GM12878 (cell line): ENCODE measurements at regions not wholly inside any gene's neighbourhood (a gene's known extent, or its start where the extent isn't known, plus 50 kb on each side); places are given as distances from the start of the nearest gene placed in this dataset.

Source experiments
- ATAC-seq: fragments of 200-7000 bp; cut with Tn5 transposase; 3 replicates; pipeline ENCODE4 v1.9.1; 2020; ENCODE audit warnings: mild to moderate bottlenecking, moderate library complexity
- BruUV-seq: library from RNA; stranded (reverse); fragments of 400-500 nt; replicated peaks from 2 replicates; lab custom pipeline; 2021; lab: Mats Ljungman, UMichigan
- CTCF ChIA-PET: fragments of 300-600 bp; sonication (Branson Sonifier 250); formaldehyde crosslinking; extraction: SDS; loops from one replicate; lab custom pipeline; 2021; ENCODE audit warnings: inconsistent platforms; lab: Yijun Ruan, JAX
- POLR2A ChIA-PET: fragments of 350-600 bp; formaldehyde crosslinking; extraction: SDS; loops from one replicate; lab custom pipeline; 2021; ENCODE audit warnings: inconsistent platforms; lab: Charles Lee
- RAD21 ChIA-PET: fragments of 300-600 bp; sonication (Branson Sonifier 250); formaldehyde crosslinking; loops from one replicate; lab custom pipeline; 2023; ENCODE audit warnings: antibody characterized with exemption; ENCODE audit not compliant: unreplicated experiment; lab: Charles Lee
- SMC1A ChIA-PET: fragments of 300-600 bp; sonication (Branson Sonifier 250); formaldehyde crosslinking; loops from one replicate; lab custom pipeline; 2023; ENCODE audit not compliant: unreplicated experiment, uncharacterized antibody; lab: Charles Lee
- DNase-seq: peaks from one replicate; pipeline ENCODE4 v3.0.0-alpha.2; 2011; ENCODE audit warnings: low read depth, low spot score
- FAIRE-seq: peaks from 3 replicates; lab custom pipeline; 2011; peaks lifted over from hg19 to GRCh38; lab: Jason Lieb, UNC
- H2AFZ ChIP-seq: 2 replicates; pipeline ENCODE4 v1.6.0; 2011; ENCODE audit warnings: low read depth, low read length, control low read depth; ENCODE audit not compliant: control insufficient read depth
- H3K27ac ChIP-seq: 2 replicates; pipeline ENCODE4 v1.5.1; 2011; ENCODE audit warnings: control low read depth; ENCODE audit not compliant: control insufficient read depth, insufficient read depth
- H3K27me3 ChIP-seq, 2 experiments: replicated peaks in 1 of 2; 2 replicates each; pipeline versions ENCODE4 v1.6.0 to v1.6.1; 2011; ENCODE audit warnings: low read length in 1 of 2; ENCODE audit not compliant: control insufficient read depth in 2 of 2, insufficient read depth in 2 of 2
- H3K36me3 ChIP-seq, 2 experiments: 2 replicates each; pipeline ENCODE4 v1.5.1; 2011; ENCODE audit warnings: low read length in 1 of 2; ENCODE audit not compliant: control insufficient read depth in 2 of 2, insufficient read depth in 2 of 2
- H3K4me1 ChIP-seq: 2 replicates; pipeline ENCODE4 v1.6.1; 2011; ENCODE audit warnings: mild to moderate bottlenecking, low read length, moderate library complexity, mixed read lengths; ENCODE audit not compliant: control insufficient read depth, insufficient read depth
- H3K4me2 ChIP-seq: 2 replicates; pipeline ENCODE4 v1.6.0; 2011; ENCODE audit warnings: control low read depth; ENCODE audit not compliant: control insufficient read depth, insufficient read depth
- H3K4me3 ChIP-seq: fragments of 200-600 bp; sonication (generic); 2 replicates; pipeline ENCODE4 v1.5.1; 2016
- H3K79me2 ChIP-seq: 2 replicates; pipeline ENCODE4 v1.6.0; 2011; ENCODE audit warnings: low read length; ENCODE audit not compliant: control insufficient read depth, insufficient read depth
- H3K9ac ChIP-seq: 2 replicates; pipeline ENCODE4 v1.8.0; 2011; ENCODE audit warnings: low read length, control low read depth, mixed read lengths; ENCODE audit not compliant: control insufficient read depth, insufficient read depth
- H3K9me3 ChIP-seq: replicated peaks from 3 replicates; pipeline ENCODE4 v1.5.1; 2011; ENCODE audit warnings: mild to moderate bottlenecking, low read length; ENCODE audit not compliant: control insufficient read depth, insufficient read depth
- H4K20me1 ChIP-seq: 2 replicates; pipeline ENCODE4 v1.6.0; 2011; ENCODE audit not compliant: control insufficient read depth, insufficient read depth
- ATF7 ChIP-seq: fragments of 450-650 bp; IDR thresholded peaks from 2 replicates; pipeline ENCODE4 v1.6.1; 2016; ENCODE audit warnings: low read depth, mild to moderate bottlenecking
- CEBPZ ChIP-seq: fragments of 150-350 bp; IDR thresholded peaks from 2 replicates; pipeline ENCODE4 v1.6.1; 2016; ENCODE audit warnings: low read depth, low read length
- CREM ChIP-seq: IDR thresholded peaks from 2 replicates; pipeline ENCODE4 v1.6.1; 2014; ENCODE audit warnings: antibody characterized with exemption, low read depth
- ELK1 ChIP-seq: IDR thresholded peaks from 2 replicates; pipeline ENCODE4 v1.6.1; 2012; ENCODE audit warnings: low read depth, low read length, improper control_type of control experiment
- EP300 ChIP-seq, 2 experiments: fragments of 150-350 bp in 1 of 2; IDR thresholded peaks; 2 replicates each; pipeline ENCODE4 v1.6.1; 2011 to 2012; ENCODE audit warnings: low read depth in 2 of 2, low read length in 2 of 2, borderline replicate concordance in 1 of 2, improper control_type of control experiment in 1 of 2, inconsistent platforms in 1 of 2; ENCODE audit not compliant: control insufficient read depth in 1 of 2
- GABPA ChIP-seq: IDR thresholded peaks from 2 replicates; pipeline ENCODE4 v1.6.1; 2014; ENCODE audit warnings: antibody characterized with exemption, low read depth, mild to moderate bottlenecking, inconsistent platforms
- HDAC6 ChIP-seq: fragments of 200-600 bp; sonication (generic); IDR thresholded peaks from one replicate; pipeline ENCODE4 v1.8.0; 2017; ENCODE audit warnings: antibody characterized with exemption; ENCODE audit not compliant: unreplicated experiment
- MEF2B ChIP-seq: fragments of 450-650 bp; IDR thresholded peaks from 2 replicates; pipeline ENCODE4 v1.6.1; 2018; ENCODE audit warnings: mild to moderate bottlenecking, moderate library complexity; ENCODE audit not compliant: partially characterized antibody, poor library complexity, severe bottlenecking
- PRDM15 ChIP-seq: fragments of 450-650 bp; formaldehyde crosslinking; IDR thresholded peaks from 2 replicates; pipeline ENCODE4 v1.4.0; 2020; ENCODE audit warnings: mild to moderate bottlenecking, moderate library complexity
- RAD51 ChIP-seq: fragments of 450-650 bp; IDR thresholded peaks from 2 replicates; pipeline ENCODE4 v1.6.1; 2016; ENCODE audit warnings: moderate library complexity, mild to moderate bottlenecking, inconsistent platforms
- STAT1 ChIP-seq: fragments of 450-650 bp; conservative IDR thresholded peaks from 2 replicates; pipeline ENCODE4 v1.6.1; 2014; ENCODE audit warnings: antibody characterized with exemption, mild to moderate bottlenecking
- TAF1 ChIP-seq: IDR thresholded peaks from 2 replicates; pipeline ENCODE4 v1.6.1; 2011; ENCODE audit warnings: mild to moderate bottlenecking, low read depth, low read length, borderline replicate concordance
- USF1 ChIP-seq: IDR thresholded peaks from 2 replicates; pipeline ENCODE4 v1.6.1; 2011; ENCODE audit warnings: borderline replicate concordance, low read depth, mild to moderate bottlenecking, moderate library complexity, mixed read lengths, low read length; ENCODE audit not compliant: insufficient read depth; ENCODE audit errors: extremely low read length
- ZNF384 ChIP-seq: IDR thresholded peaks from 2 replicates; pipeline ENCODE4 v1.6.1; 2012; ENCODE audit warnings: low read depth, mild to moderate bottlenecking, low read length, improper control_type of control experiment, borderline replicate concordance
- WGBS: methylation state at CpG from one replicate; pipeline ENCODE4 v1.1.6; 2016; ENCODE audit warnings: low lambda C conversion rate; ENCODE audit not compliant: insufficient replicate concordance, insufficient coverage; ENCODE audit errors: missing lambda C conversion rate; 5-methylcytosine and 5-hydroxymethylcytosine counted together
- in situ Hi-C: fragments of 300-500 bp; cut with MboI; formaldehyde crosslinking; loops from 9 replicates; pipeline ENCODE4 v1.14.3; 2018; ENCODE audit warnings: mixed read lengths
- intact Hi-C: fragments of 100-400 bp; cut with micrococcal nuclease; formaldehyde crosslinking; loops from one replicate; pipeline ENCODE4 v1.14.2; 2022; ENCODE audit not compliant: unreplicated experiment

- TF ChIP-seq ZNF384 = no peak
- TF ChIP-seq STAT1 = no peak
- TF ChIP-seq PRDM15 (CRISPR knock-in tag) = no peak
- no peak for TF ChIP-seq MEF2B
These were observed 528.3 kb upstream of the ZFP42 start (continued) for GRCh38 chr4:187467224-187467623.

- FAIRE-seq (no peak), ATAC-seq (no peak), DNase-seq (no peak)
- H3K36me3 ChIP-seq = no peaks in the 10 kb centered on the region
- H3K9me3 ChIP-seq = no peaks in the 10 kb centered on the region; the same call in 2 of the 3 replicates
- ChIA-PET POLR2A (no interaction called here), RAD21 (no interaction called here), CTCF (no interaction called here), SMC1A (interaction anchor here (1.1 kb wide), 1 partner anchor 9 kb away, joined by 3 read pairs; no protein-coding TSS in a partner anchor)
- no TSS peak for BruUV-seq
- H3K27ac ChIP-seq = no peak overlapping the region
- H3K79me2 ChIP-seq = no peaks in the 10 kb centered on the region
- H3K4me2 ChIP-seq = no peak overlapping the region
- H4K20me1 ChIP-seq = no peaks in the 10 kb centered on the region
- H3K9ac ChIP-seq = no peak overlapping the region
- in situ Hi-C loops = no loop called here
- H3K27me3 ChIP-seq = no peaks in the 10 kb centered on the region
- no peaks in the 10 kb centered on the region for H3K4me1 ChIP-seq
- no peak overlapping the region for H3K4me3 ChIP-seq
- no peak overlapping the region for H2AFZ ChIP-seq
- 4% methylated on average over 2 of the region's 2 CpGs for WGBS
- intact Hi-C loops = no loop called here
- TF ChIP-seq USF1 (no peak), GABPA (no peak), TAF1 (no peak), CREM (no peak), HDAC6 (no peak), CEBPZ (no peak), ELK1 (no peak), EP300 (IDR thresholded peaks at IDR 0.05; ENCODE audit: borderline replicate concordance in 1 of 2, control insufficient read depth in 1 of 2, low read depth in 2 of 2, low read length in 2 of 2) (no peak), RAD51 (no peak), ATF7 (no peak)
These were observed 525.9 kb upstream of the ZFP42 start for GRCh38 chr4:187469627-187470026.
